ENCODE measurements at regions not wholly inside any gene's neighbourhood (a gene's known extent, or its start where the extent isn't known, plus 50 kb on each side); places are given as distances from the start of the nearest gene placed in this dataset.

- no peak for TF ChIP-seq POLR2A (IDR thresholded peaks at IDR 0.05; ENCODE audit: low read length)
- TF ChIP-seq CTCF (IDR thresholded peaks at IDR 0.05) = no peak
- no peak for TF ChIP-seq MYC (IDR thresholded peaks at IDR 0.05; ENCODE audit: borderline replicate concordance, low read length)
- no peak for TF ChIP-seq EP300 (IDR thresholded peaks at IDR 0.05)
Measured at GRCh38 chr4:29326004-29326403, 1394.2 kb upstream of the PCDH7 start.
